ENCODE measurements at regions not wholly inside any gene's neighbourhood (a gene's known extent, or its start where the extent isn't known, plus 50 kb on each side); places are given as distances from the start of the nearest gene placed in this dataset.
"Not testable (repeated sequence)": the region's sequence is repeated elsewhere in the genome, so short reads cannot be mapped to it uniquely, and the experiment has no call there.

- H4K8ac ChIP-seq (ENCODE audit: low read depth, low read length); H3K14ac ChIP-seq (ENCODE audit: low read length); H2BK15ac ChIP-seq (ENCODE audit: low read length); H3K18ac ChIP-seq (ENCODE audit: low read length); H2BK12ac ChIP-seq (ENCODE audit: low read length); H3K36me3 ChIP-seq (replicated peaks in 1 of 2; ENCODE audit: control insufficient read depth in 2 of 2, insufficient read depth in 2 of 2, low read length in 2 of 2); H3K4me2 ChIP-seq (ENCODE audit: insufficient read depth, low read length, poor library complexity, severe bottlenecking); H2BK120ac ChIP-seq (ENCODE audit: low read depth, low read length); H3K27ac ChIP-seq (replicated peaks; ENCODE audit: low read length); H3K79me1 ChIP-seq (ENCODE audit: low read depth, low read length); H3K23ac ChIP-seq (ENCODE audit: low read depth, low read length, poor library complexity); H3K4me3 ChIP-seq (ENCODE audit: low read length in 2 of 2); H3K4ac ChIP-seq (ENCODE audit: low read length); H2BK5ac ChIP-seq (ENCODE audit: low read length); H3K9ac ChIP-seq (ENCODE audit: low read depth, low read length, poor library complexity); H4K91ac ChIP-seq (ENCODE audit: low read depth, low read length, poor library complexity); H3K27me3 ChIP-seq (ENCODE audit: control insufficient read depth in 3 of 3, insufficient read depth in 3 of 3, low read depth in 1 of 3, low read length in 3 of 3); DNase-seq (ENCODE audit: low spot score); H2AK5ac ChIP-seq (ENCODE audit: low read depth, low read length); H3K9me3 ChIP-seq (replicated peaks in 1 of 2; ENCODE audit: control insufficient read depth in 2 of 2, insufficient read depth in 1 of 2, low read depth in 1 of 2, low read length in 2 of 2); H2AFZ ChIP-seq (ENCODE audit: low read length): not testable (repeated sequence)
- WGBS, 2 donors (ENCODE audit: extremely low coverage in 2 of 2, insufficient read length in 2 of 2, insufficient replicate concordance in 1 of 2), result no CpG with 5 or more reads among the region's 5 CpGs
- H3K4me1 ChIP-seq (ENCODE audit: control insufficient read depth in 2 of 2, insufficient read depth in 1 of 2, low read depth in 1 of 2, low read length in 2 of 2), result peaks cover 0 to 17% of the 10 kb centered on the region in 2 donors
Observed at GRCh38 chr1:5602718-5603117, 389.5 kb downstream of the NPHP4 start.

GRCh38 chr1:5601516-5601915 is 390.7 kb downstream of the NPHP4 start:
- Histone ChIP-seq H3K4me2 (ENCODE audit: insufficient read depth, low read length, poor library complexity, severe bottlenecking) (no peak overlapping the region), H2BK12ac (ENCODE audit: low read length) (peak overlapping the region; percentile 93), H3K79me1 (ENCODE audit: low read depth, low read length) (no peaks in the 10 kb centered on the region), H3K4me3 (ENCODE audit: low read length in 2 of 2) (peak overlapping the region in 1 of 2 donors; percentile 72), H3K4ac (ENCODE audit: low read length) (peak overlapping the region; percentile 98), H2AK5ac (ENCODE audit: low read depth, low read length) (peak overlapping the region; percentile 98), H3K23ac (ENCODE audit: low read depth, low read length, poor library complexity) (peak overlapping the region; percentile 95), H2AFZ (ENCODE audit: low read length) (no peak overlapping the region), H4K91ac (ENCODE audit: low read depth, low read length, poor library complexity) (no peak overlapping the region), H4K8ac (ENCODE audit: low read depth, low read length) (no peak overlapping the region), H2BK15ac (ENCODE audit: low read length) (peak overlapping the region; percentile 77), H2BK120ac (ENCODE audit: low read depth, low read length) (peak overlapping the region; percentile 89), H3K36me3 (replicated peaks in 1 of 2; ENCODE audit: control insufficient read depth in 2 of 2, insufficient read depth in 2 of 2, low read length in 2 of 2) (no peaks in the 10 kb centered on the region), H2BK5ac (ENCODE audit: low read length) (peak overlapping the region; percentile 35), H3K18ac (ENCODE audit: low read length) (peak overlapping the region; percentile 91), H3K27ac (replicated peaks; ENCODE audit: low read length) (no peak overlapping the region), H3K4me1 (ENCODE audit: control insufficient read depth in 2 of 2, insufficient read depth in 1 of 2, low read depth in 1 of 2, low read length in 2 of 2) (peaks cover 0 to 23% of the 10 kb centered on the region in 2 donors), H3K14ac (ENCODE audit: low read length) (peak overlapping the region; percentile 100), H3K9ac (ENCODE audit: low read depth, low read length, poor library complexity) (peak overlapping the region; percentile 18), H3K9me3 (replicated peaks in 1 of 2; ENCODE audit: control insufficient read depth in 2 of 2, insufficient read depth in 1 of 2, low read depth in 1 of 2, low read length in 2 of 2) (no peaks in the 10 kb centered on the region), H3K27me3 (ENCODE audit: control insufficient read depth in 3 of 3, insufficient read depth in 3 of 3, low read depth in 1 of 3, low read length in 3 of 3) (peaks cover 0 to 4% (median 0%) of the 10 kb centered on the region in 3 experiments)
- no CpG with 5 or more reads among the region's 21 CpGs for WGBS, 2 donors (ENCODE audit: extremely low coverage in 2 of 2, insufficient read length in 2 of 2, insufficient replicate concordance in 1 of 2)
- no peak for DNase-seq (ENCODE audit: low spot score)

DNA sequence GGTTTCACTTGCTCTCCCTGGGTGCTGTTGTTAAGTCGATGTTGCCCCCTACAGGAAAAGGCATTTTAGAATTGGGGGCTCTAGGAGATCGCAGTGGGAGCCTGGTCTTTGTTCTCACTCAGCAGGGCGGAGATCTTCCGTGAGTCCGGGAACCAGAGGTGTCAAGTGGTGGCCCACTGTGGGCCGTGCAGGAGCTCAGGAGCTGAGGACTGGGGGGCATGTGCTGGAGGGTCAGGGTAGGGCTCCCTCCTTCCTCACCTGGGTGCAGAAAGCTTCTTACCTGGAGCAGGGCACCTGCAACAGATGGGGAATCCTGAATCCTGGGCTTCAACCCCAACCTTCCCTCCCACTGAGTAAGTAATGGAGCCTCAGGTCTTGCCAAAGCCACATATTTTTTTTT is 392.7 kb downstream of the NPHP4 start:
- no CpG with 5 or more reads among the region's 6 CpGs for WGBS, 2 donors (ENCODE audit: extremely low coverage in 2 of 2, insufficient read length in 2 of 2, insufficient replicate concordance in 1 of 2)
- H4K91ac ChIP-seq (ENCODE audit: low read depth, low read length, poor library complexity), result no peak overlapping the region

DNA sequence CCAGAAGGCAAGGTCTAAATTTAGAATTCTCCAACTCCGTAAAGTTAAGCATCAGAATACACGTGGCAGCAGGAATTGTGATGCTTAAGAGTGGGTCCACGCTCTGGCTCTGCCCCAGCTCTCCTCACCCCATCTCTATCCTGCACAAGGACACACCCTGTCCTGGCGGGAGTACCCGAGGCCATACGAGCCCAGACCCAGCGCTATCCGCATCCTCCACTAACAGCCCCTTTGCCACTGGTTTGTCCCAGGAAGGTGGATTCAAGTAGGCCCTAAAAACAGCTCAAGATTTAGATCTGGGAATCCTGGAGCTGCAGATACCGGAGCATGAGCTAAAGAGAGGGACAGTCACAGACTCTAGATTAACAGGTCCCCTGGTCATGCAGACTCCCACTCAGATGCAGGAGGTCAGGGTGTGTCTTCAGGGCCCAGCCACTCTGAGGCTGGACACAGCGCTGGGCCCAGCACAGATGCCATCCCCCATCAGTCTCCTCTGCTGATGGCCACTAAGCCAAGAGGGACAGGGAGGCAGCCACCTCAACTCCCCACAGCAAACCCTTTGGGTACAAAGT is 393.3 kb downstream of the NPHP4 start:
- Histone ChIP-seq H2BK120ac (ENCODE audit: low read depth, low read length) (no peak overlapping the region), H4K91ac (ENCODE audit: low read depth, low read length, poor library complexity) (no peak overlapping the region), H3K27me3 (ENCODE audit: control insufficient read depth in 3 of 3, insufficient read depth in 3 of 3, low read depth in 1 of 3, low read length in 3 of 3) (peaks cover 0 to 4% (median 0%) of the 10 kb centered on the region in 3 experiments), H2BK12ac (ENCODE audit: low read length) (no peak overlapping the region), H3K79me1 (ENCODE audit: low read depth, low read length) (no peaks in the 10 kb centered on the region), H3K4ac (ENCODE audit: low read length) (no peak overlapping the region), H3K4me2 (ENCODE audit: insufficient read depth, low read length, poor library complexity, severe bottlenecking) (no peak overlapping the region), H3K18ac (ENCODE audit: low read length) (peak overlapping the region; percentile 9), H2BK5ac (ENCODE audit: low read length) (no peak overlapping the region), H3K4me1 (ENCODE audit: control insufficient read depth in 2 of 2, insufficient read depth in 1 of 2, low read depth in 1 of 2, low read length in 2 of 2) (peaks cover 0 to 23% of the 10 kb centered on the region in 2 donors), H2BK15ac (ENCODE audit: low read length) (peak overlapping the region; percentile 23), H3K27ac (replicated peaks; ENCODE audit: low read length) (no peak overlapping the region), H3K9ac (ENCODE audit: low read depth, low read length, poor library complexity) (no peak overlapping the region), H2AK5ac (ENCODE audit: low read depth, low read length) (no peak overlapping the region), H3K36me3 (replicated peaks in 1 of 2; ENCODE audit: control insufficient read depth in 2 of 2, insufficient read depth in 2 of 2, low read length in 2 of 2) (no peaks in the 10 kb centered on the region), H2AFZ (ENCODE audit: low read length) (no peak overlapping the region), H3K23ac (ENCODE audit: low read depth, low read length, poor library complexity) (no peak overlapping the region), H4K8ac (ENCODE audit: low read depth, low read length) (no peak overlapping the region), H3K4me3 (ENCODE audit: low read length in 2 of 2) (no peak overlapping the region), H3K9me3 (replicated peaks in 1 of 2; ENCODE audit: control insufficient read depth in 2 of 2, insufficient read depth in 1 of 2, low read depth in 1 of 2, low read length in 2 of 2) (peaks cover 0 to 2% of the 10 kb centered on the region in 2 donors), H3K14ac (ENCODE audit: low read length) (no peak overlapping the region)
- no peak for DNase-seq (ENCODE audit: low spot score)
- no CpG with 5 or more reads among the region's 10 CpGs for WGBS, 2 donors (ENCODE audit: extremely low coverage in 2 of 2, insufficient read length in 2 of 2, insufficient replicate concordance in 1 of 2)

More for the DNA sequence above, 392.7 kb downstream of the NPHP4 start:
- Histone ChIP-seq H3K27me3 (ENCODE audit: control insufficient read depth in 3 of 3, insufficient read depth in 3 of 3, low read depth in 1 of 3, low read length in 3 of 3) (peaks cover 0 to 4% (median 0%) of the 10 kb centered on the region in 3 experiments), H4K8ac (ENCODE audit: low read depth, low read length) (no peak overlapping the region), H3K4me2 (ENCODE audit: insufficient read depth, low read length, poor library complexity, severe bottlenecking) (no peak overlapping the region), H2AK5ac (ENCODE audit: low read depth, low read length) (peak overlapping the region; percentile 96), H2BK12ac (ENCODE audit: low read length) (no peak overlapping the region), H3K4me1 (ENCODE audit: control insufficient read depth in 2 of 2, insufficient read depth in 1 of 2, low read depth in 1 of 2, low read length in 2 of 2) (peaks cover 0 to 23% of the 10 kb centered on the region in 2 donors), H2AFZ (ENCODE audit: low read length) (no peak overlapping the region), H3K4ac (ENCODE audit: low read length) (peak overlapping the region; percentile 57), H2BK120ac (ENCODE audit: low read depth, low read length) (no peak overlapping the region), H3K4me3 (ENCODE audit: low read length in 2 of 2) (no peak overlapping the region), H3K9me3 (replicated peaks in 1 of 2; ENCODE audit: control insufficient read depth in 2 of 2, insufficient read depth in 1 of 2, low read depth in 1 of 2, low read length in 2 of 2) (peaks cover 0 to 2% of the 10 kb centered on the region in 2 donors), H3K9ac (ENCODE audit: low read depth, low read length, poor library complexity) (no peak overlapping the region), H2BK15ac (ENCODE audit: low read length) (no peak overlapping the region), H3K14ac (ENCODE audit: low read length) (no peak overlapping the region), H2BK5ac (ENCODE audit: low read length) (no peak overlapping the region), H3K18ac (ENCODE audit: low read length) (no peak overlapping the region), H3K79me1 (ENCODE audit: low read depth, low read length) (no peaks in the 10 kb centered on the region), H3K23ac (ENCODE audit: low read depth, low read length, poor library complexity) (no peak overlapping the region), H3K36me3 (replicated peaks in 1 of 2; ENCODE audit: control insufficient read depth in 2 of 2, insufficient read depth in 2 of 2, low read length in 2 of 2) (no peaks in the 10 kb centered on the region), H3K27ac (replicated peaks; ENCODE audit: low read length) (no peak overlapping the region)
- no peak for DNase-seq (ENCODE audit: low spot score)
